CD8-positive, alpha-beta memory T cell (primary cell): ENCODE measurements at regions not wholly inside any gene's neighbourhood (a gene's known extent, or its start where the extent isn't known, plus 50 kb on each side); places are given as distances from the start of the nearest gene placed in this dataset.

Experiments used
- CTCF ChIA-PET: fragments of 350-600 bp; sonication (Branson Sonifier 250); formaldehyde crosslinking; loops from one replicate; lab custom pipeline; 2021; ENCODE audit warnings: antibody characterized with exemption; lab: Charles Lee
- POLR2A ChIA-PET: fragments of 350-600 bp; sonication (Branson Sonifier 250); formaldehyde crosslinking; loops from one replicate; lab custom pipeline; 2021; ENCODE audit warnings: antibody characterized with exemption; lab: Charles Lee
- DNase-seq, 5 donors: peaks; one replicate each; pipeline versions ENCODE4 v3.0.0 to v3.0.0-alpha.2; 2020 to 2022; ENCODE audit warnings: mixed read lengths in 1 of 5
- H3K27ac ChIP-seq: one replicate; pipeline ENCODE4 v1.7.0; 2013; ENCODE audit warnings: low read depth, mild to moderate bottlenecking, low read length, moderate library complexity
- H3K27me3 ChIP-seq: 2 replicates; pipeline ENCODE4 v1.7.0; 2013; ENCODE audit warnings: low read length, mild to moderate bottlenecking; ENCODE audit not compliant: insufficient read depth, poor library complexity, severe bottlenecking
- H3K36me3 ChIP-seq: 2 replicates; pipeline ENCODE4 v1.7.0; 2013; ENCODE audit warnings: mild to moderate bottlenecking, low read length, moderate library complexity; ENCODE audit not compliant: insufficient read depth
- H3K4me1 ChIP-seq: 2 replicates; pipeline ENCODE4 v1.7.0; 2013; ENCODE audit warnings: mild to moderate bottlenecking, low read length, moderate library complexity; ENCODE audit not compliant: insufficient read depth
- H3K4me3 ChIP-seq: 2 replicates; pipeline ENCODE4 v1.7.0; 2013; ENCODE audit warnings: mild to moderate bottlenecking, low read length
- H3K9me3 ChIP-seq: 2 replicates; pipeline ENCODE4 v1.7.0; 2013; ENCODE audit warnings: mild to moderate bottlenecking, low read length
- H3K27ac Mint-ChIP-seq, 8 donors: one replicate each; pipeline ENCODE4 v1.8.0; 2020 to 2021; ENCODE audit warnings: mixed read lengths in 8 of 8, mild to moderate bottlenecking in 6 of 8, inconsistent platforms in 3 of 8, moderate library complexity in 3 of 8
- H3K27me3 Mint-ChIP-seq, 2 donors: one replicate each; pipeline ENCODE4 v1.8.0; 2020 to 2021; ENCODE audit warnings: mixed read lengths in 2 of 2, mild to moderate bottlenecking in 1 of 2, moderate library complexity in 1 of 2
- H3K36me3 Mint-ChIP-seq, 3 donors: one replicate each; pipeline ENCODE4 v1.8.0; 2020 to 2021; ENCODE audit warnings: mixed read lengths in 3 of 3, inconsistent platforms in 1 of 3, mild to moderate bottlenecking in 1 of 3
- H3K4me1 Mint-ChIP-seq, 3 donors: one replicate each; pipeline ENCODE4 v1.8.0; 2020 to 2021; ENCODE audit warnings: mixed read lengths in 3 of 3, inconsistent platforms in 1 of 3, mild to moderate bottlenecking in 1 of 3
- H3K4me3 Mint-ChIP-seq, 7 donors: one replicate each; pipeline ENCODE4 v1.8.0; 2020 to 2021; ENCODE audit warnings: mixed read lengths in 7 of 7, mild to moderate bottlenecking in 6 of 7, moderate library complexity in 4 of 7, inconsistent platforms in 2 of 7
- H3K9me3 Mint-ChIP-seq, 5 donors: one replicate each; pipeline ENCODE4 v1.8.0; 2020 to 2022; ENCODE audit warnings: mixed read lengths in 5 of 5, mild to moderate bottlenecking in 3 of 5, moderate library complexity in 2 of 5, inconsistent platforms in 1 of 5

- no peak overlapping the region for H3K4me3 ChIP-seq
- no peak overlapping the region for H3K4me3 Mint-ChIP-seq
- no peak overlapping the region for H3K27ac Mint-ChIP-seq
- no peak for DNase-seq
- no peaks in the 10 kb centered on the region for H3K9me3 ChIP-seq
- POLR2A ChIA-PET = no interaction called here
- no peaks in the 10 kb centered on the region for H3K4me1 Mint-ChIP-seq
- no peaks in the 10 kb centered on the region for H3K27me3 Mint-ChIP-seq
- H3K27me3 ChIP-seq = no peaks in the 10 kb centered on the region
- no peaks in the 10 kb centered on the region for H3K4me1 ChIP-seq
- H3K36me3 ChIP-seq = no peaks in the 10 kb centered on the region
- CTCF ChIA-PET = no interaction called here
- peaks cover 0 to 10% (median 4%) of the 10 kb centered on the region in 5 donors for H3K9me3 Mint-ChIP-seq
- H3K36me3 Mint-ChIP-seq = no peaks in the 10 kb centered on the region
- H3K27ac ChIP-seq = no peak overlapping the region
Measured at GRCh38 chr3:174715386-174715785, 143.7 kb upstream of the NAALADL2 start.

GRCh38 chr3:174716956-174717505 lies 142.1 kb upstream of the NAALADL2 start:
- Histone ChIP-seq H3K27ac (no peak overlapping the region), H3K9me3 (no peaks in the 10 kb centered on the region), H3K4me3 (no peak overlapping the region), H3K27me3 (no peaks in the 10 kb centered on the region), H3K36me3 (no peaks in the 10 kb centered on the region), H3K4me1 (no peaks in the 10 kb centered on the region)
- H3K4me3 Mint-ChIP-seq = no peak overlapping the region
- POLR2A ChIA-PET = no interaction called here
- no peak overlapping the region for H3K27ac Mint-ChIP-seq
- DNase-seq = no peak
- H3K36me3 Mint-ChIP-seq = no peaks in the 10 kb centered on the region
- CTCF ChIA-PET = no interaction called here
- no peaks in the 10 kb centered on the region for H3K4me1 Mint-ChIP-seq
- no peaks in the 10 kb centered on the region for H3K27me3 Mint-ChIP-seq
- peaks cover 0 to 6% (median 4%) of the 10 kb centered on the region in 5 donors for H3K9me3 Mint-ChIP-seq

- Histone ChIP-seq H3K9me3 (no peaks in the 10 kb centered on the region), H3K36me3 (no peaks in the 10 kb centered on the region), H3K4me3 (no peak overlapping the region), H3K27ac (no peak overlapping the region), H3K4me1 (no peaks in the 10 kb centered on the region), H3K27me3 (no peaks in the 10 kb centered on the region)
- Mint-ChIP-seq H3K27ac (no peak overlapping the region), H3K9me3 (peaks cover 0 to 11% (median 3%) of the 10 kb centered on the region in 5 donors), H3K36me3 (no peaks in the 10 kb centered on the region), H3K27me3 (no peaks in the 10 kb centered on the region), H3K4me3 (no peak overlapping the region), H3K4me1 (no peaks in the 10 kb centered on the region)
- CTCF ChIA-PET = no interaction called here
- DNase-seq = no peak
- POLR2A ChIA-PET = no interaction called here
Measured at GRCh38 chr3:174720717-174721116, 138.4 kb upstream of the NAALADL2 start.

GRCh38 chr3:174725303-174725702 lies 133.8 kb upstream of the NAALADL2 start:
- Mint-ChIP-seq H3K4me1 (no peaks in the 10 kb centered on the region), H3K36me3 (no peaks in the 10 kb centered on the region), H3K9me3 (peaks cover 0 to 7% (median 1%) of the 10 kb centered on the region in 5 donors), H3K4me3 (no peak overlapping the region), H3K27me3 (no peaks in the 10 kb centered on the region), H3K27ac (no peak overlapping the region)
- H3K4me3 ChIP-seq = no peak overlapping the region
- DNase-seq = no peak
- no peak overlapping the region for H3K27ac ChIP-seq
- POLR2A ChIA-PET = no interaction called here
- H3K27me3 ChIP-seq = no peaks in the 10 kb centered on the region
- H3K4me1 ChIP-seq = no peaks in the 10 kb centered on the region
- CTCF ChIA-PET = no interaction called here
- H3K36me3 ChIP-seq = no peaks in the 10 kb centered on the region
- H3K9me3 ChIP-seq = no peaks in the 10 kb centered on the region

- H3K36me3 ChIP-seq = no peaks in the 10 kb centered on the region
- no peaks in the 10 kb centered on the region for H3K9me3 ChIP-seq
- H3K27ac ChIP-seq = no peak overlapping the region
- ChIA-PET POLR2A (no interaction called here), CTCF (no interaction called here)
- no peak overlapping the region for H3K4me3 ChIP-seq
- no peak for DNase-seq
- Mint-ChIP-seq H3K36me3 (no peaks in the 10 kb centered on the region), H3K27ac (no peak overlapping the region), H3K27me3 (no peaks in the 10 kb centered on the region), H3K4me1 (no peaks in the 10 kb centered on the region), H3K4me3 (no peak overlapping the region), H3K9me3 (peaks cover 0 to 25% (median 3%) of the 10 kb centered on the region in 5 donors)
- no peaks in the 10 kb centered on the region for H3K4me1 ChIP-seq
- H3K27me3 ChIP-seq = no peaks in the 10 kb centered on the region
Measured at GRCh38 chr3:174737966-174738365, 121.2 kb upstream of the NAALADL2 start.

- no peak overlapping the region for H3K4me3 Mint-ChIP-seq
Measured at GRCh38 chr3:174749143-174749542, 110.0 kb upstream of the NAALADL2 start.

GRCh38 chr3:174755833-174756829 lies 103.0 kb upstream of the NAALADL2 start:
- CTCF ChIA-PET = no interaction called here
- Mint-ChIP-seq H3K36me3 (no peaks in the 10 kb centered on the region), H3K27me3 (no peaks in the 10 kb centered on the region)

More at GRCh38 chr3:174749143-174749542, 110.0 kb upstream of the NAALADL2 start:
- H3K36me3 Mint-ChIP-seq = no peaks in the 10 kb centered on the region
- Histone ChIP-seq H3K4me3 (no peak overlapping the region), H3K27me3 (no peaks in the 10 kb centered on the region), H3K9me3 (no peaks in the 10 kb centered on the region), H3K27ac (no peak overlapping the region), H3K36me3 (no peaks in the 10 kb centered on the region), H3K4me1 (no peaks in the 10 kb centered on the region)
- ChIA-PET POLR2A (no interaction called here), CTCF (no interaction called here)
- H3K4me1 Mint-ChIP-seq = no peaks in the 10 kb centered on the region
- no peaks in the 10 kb centered on the region for H3K27me3 Mint-ChIP-seq
- peaks cover 8 to 14% (median 12%) of the 10 kb centered on the region in 5 donors for H3K9me3 Mint-ChIP-seq
- no peak for DNase-seq
- H3K27ac Mint-ChIP-seq = no peak overlapping the region

GRCh38 chr3:174758943-174759342 lies 100.2 kb upstream of the NAALADL2 start:
- Histone ChIP-seq H3K36me3 (no peaks in the 10 kb centered on the region), H3K4me1 (no peaks in the 10 kb centered on the region), H3K27me3 (no peaks in the 10 kb centered on the region), H3K27ac (no peak overlapping the region), H3K4me3 (no peak overlapping the region), H3K9me3 (no peaks in the 10 kb centered on the region)
- no peaks in the 10 kb centered on the region for H3K4me1 Mint-ChIP-seq
- no peaks in the 10 kb centered on the region for H3K36me3 Mint-ChIP-seq
- ChIA-PET POLR2A (no interaction called here), CTCF (no interaction called here)
- H3K27me3 Mint-ChIP-seq = no peaks in the 10 kb centered on the region
- no peak for DNase-seq
- no peak overlapping the region for H3K4me3 Mint-ChIP-seq
- H3K9me3 Mint-ChIP-seq = peaks cover 4 to 7% (median 6%) of the 10 kb centered on the region in 5 donors
- no peak overlapping the region for H3K27ac Mint-ChIP-seq

More at GRCh38 chr3:174755833-174756829, 103.0 kb upstream of the NAALADL2 start:
- Mint-ChIP-seq H3K27ac (no peak overlapping the region), H3K4me3 (no peak overlapping the region), H3K4me1 (no peaks in the 10 kb centered on the region), H3K9me3 (peaks cover 5 to 11% (median 8%) of the 10 kb centered on the region in 5 donors)
- no peak for DNase-seq
- H3K36me3 ChIP-seq = no peaks in the 10 kb centered on the region
- no peaks in the 10 kb centered on the region for H3K9me3 ChIP-seq
- H3K4me1 ChIP-seq = no peaks in the 10 kb centered on the region
- H3K4me3 ChIP-seq = no peak overlapping the region
- no peak overlapping the region for H3K27ac ChIP-seq
- POLR2A ChIA-PET = no interaction called here
- H3K27me3 ChIP-seq = no peaks in the 10 kb centered on the region
